ENCODE measurements at regions not wholly inside any gene's neighbourhood (a gene's known extent, or its start where the extent isn't known, plus 50 kb on each side); places are given as distances from the start of the nearest gene placed in this dataset.

GRCh38 chr1:177620636-177621190 lies 349.1 kb downstream of the SEC16B start:
- TF ChIP-seq CTCF (IDR thresholded peaks at IDR 0.05) (no peak), POLR2A (IDR thresholded peaks at IDR 0.05) (no peak)
